ENCODE measurements at regions not wholly inside any gene's neighbourhood (a gene's known extent, or its start where the extent isn't known, plus 50 kb on each side); places are given as distances from the start of the nearest gene placed in this dataset.

DNA sequence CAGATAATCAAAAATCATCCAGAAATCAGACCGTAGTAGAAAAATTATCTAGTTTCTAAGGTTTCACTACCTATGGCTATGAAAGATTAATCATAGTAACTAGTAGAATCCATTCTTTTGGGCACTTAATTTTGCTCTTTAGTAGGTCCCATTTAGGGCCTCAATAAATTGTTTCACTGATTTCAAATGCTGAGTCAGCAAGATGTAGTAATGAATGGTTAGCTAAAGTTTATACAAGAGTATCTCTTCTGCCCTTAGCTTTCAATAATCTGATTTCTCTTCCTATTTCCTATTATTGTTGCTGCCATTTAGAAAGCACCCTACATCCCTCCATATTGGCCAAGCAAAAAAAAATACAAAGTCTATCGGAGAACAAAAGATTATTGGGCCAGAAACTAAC, 283.2 kb upstream of the PCDH10 start:
- no peak for DNase-seq

DNA sequence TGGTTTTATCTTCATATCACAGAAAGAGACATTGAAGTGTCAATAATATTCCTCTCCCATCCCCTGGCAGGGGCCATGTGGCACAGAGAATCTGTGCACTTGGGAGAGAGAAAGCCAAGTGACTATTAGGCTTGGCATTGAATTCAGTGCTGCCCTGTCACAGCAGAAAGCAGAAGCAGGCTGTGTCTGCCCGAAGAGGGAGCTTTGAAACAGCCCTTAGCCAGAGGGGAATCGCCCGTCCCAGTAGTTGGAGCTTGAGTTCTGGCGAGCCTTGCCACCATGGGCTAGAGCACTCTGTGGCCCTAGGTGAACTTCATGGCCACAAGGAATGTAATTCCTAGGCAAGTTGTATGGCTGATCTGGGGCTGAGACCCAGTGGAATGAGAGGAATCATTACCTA, 282.5 kb upstream of the PCDH10 start:
- no peak for DNase-seq

DNA sequence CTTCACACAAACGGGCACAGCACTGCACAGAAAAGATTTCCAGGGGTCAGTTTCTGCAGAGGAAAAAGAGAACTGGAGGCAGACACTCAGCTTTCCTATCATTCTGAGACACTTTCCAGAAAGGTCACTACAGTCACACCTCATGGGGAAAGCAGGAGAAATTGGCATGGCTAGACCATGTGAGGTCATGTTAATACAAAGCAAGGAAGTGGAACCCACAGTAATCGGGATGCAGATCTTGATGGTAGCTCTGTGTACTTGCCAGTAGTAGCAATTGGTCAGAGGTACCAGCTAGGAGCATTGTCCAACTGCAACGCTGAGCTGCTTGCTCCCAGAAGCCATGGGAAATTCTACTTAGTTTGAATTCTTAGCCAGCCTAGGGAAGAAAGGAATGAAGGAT, 255.3 kb upstream of the PCDH10 start:
- DNase-seq: no peak

DNA sequence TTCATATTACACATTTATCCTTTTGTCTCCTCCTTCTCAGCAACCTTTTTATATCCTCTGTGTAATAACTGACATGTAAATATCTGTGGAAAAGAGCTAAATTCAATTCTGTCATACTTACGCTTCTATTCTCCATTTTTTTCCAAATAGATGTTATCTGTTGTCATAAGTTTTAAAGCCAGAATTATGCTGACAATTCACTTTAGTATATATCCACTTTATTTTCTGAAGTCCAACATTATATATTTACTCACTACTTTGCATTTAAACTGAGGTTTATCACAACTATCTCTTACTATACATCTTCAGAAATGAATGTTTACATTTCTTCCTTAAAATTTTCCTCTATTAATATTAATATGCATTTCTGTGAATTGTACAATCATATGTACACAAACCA, 247.9 kb upstream of the PCDH10 start:
- no peak for DNase-seq

DNA sequence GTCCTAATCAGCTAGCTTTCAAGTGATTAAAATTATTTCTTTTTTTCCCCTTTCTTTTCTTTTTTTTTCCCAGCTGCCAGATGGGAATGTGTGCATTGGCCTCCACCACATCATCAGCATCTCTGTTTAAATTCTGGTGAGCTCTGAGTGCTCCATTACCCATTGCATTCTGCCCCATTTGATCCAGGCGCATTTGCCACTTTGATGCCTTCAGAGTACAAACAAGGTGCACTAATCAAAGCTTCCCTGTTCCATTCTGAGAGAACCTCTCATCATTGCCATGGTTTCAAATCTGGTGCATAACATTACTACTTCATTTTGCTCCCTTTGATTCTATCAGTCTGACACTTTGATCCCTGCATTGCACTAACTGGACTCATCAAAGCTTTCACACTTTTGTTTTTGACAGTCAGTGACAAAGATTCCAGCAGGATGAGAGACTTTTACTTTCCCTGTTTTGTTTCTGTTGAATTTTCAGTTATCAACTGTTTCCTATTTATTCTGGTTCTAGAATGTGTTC, 238.8 kb upstream of the PCDH10 start:
- no peak for DNase-seq

DNA sequence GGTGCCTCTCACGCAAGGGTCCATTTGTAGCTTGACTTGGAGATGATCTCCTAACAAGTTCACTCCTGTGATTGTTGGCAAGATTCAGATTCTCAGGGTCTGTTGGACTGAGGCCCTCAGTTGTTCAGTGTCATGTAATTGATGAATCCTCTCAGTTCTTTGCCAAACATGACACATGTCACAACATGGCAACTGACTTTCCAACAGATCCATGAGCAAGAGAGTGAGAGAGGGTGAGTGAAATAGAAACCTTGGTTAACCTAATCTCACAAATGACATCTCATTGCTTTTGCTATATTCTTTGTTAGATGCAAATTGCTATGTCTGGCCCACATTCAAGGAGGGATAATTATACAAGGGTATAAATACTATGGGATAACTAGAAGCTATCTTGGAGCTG, 231.0 kb upstream of the PCDH10 start:
- no peak for DNase-seq

DNA sequence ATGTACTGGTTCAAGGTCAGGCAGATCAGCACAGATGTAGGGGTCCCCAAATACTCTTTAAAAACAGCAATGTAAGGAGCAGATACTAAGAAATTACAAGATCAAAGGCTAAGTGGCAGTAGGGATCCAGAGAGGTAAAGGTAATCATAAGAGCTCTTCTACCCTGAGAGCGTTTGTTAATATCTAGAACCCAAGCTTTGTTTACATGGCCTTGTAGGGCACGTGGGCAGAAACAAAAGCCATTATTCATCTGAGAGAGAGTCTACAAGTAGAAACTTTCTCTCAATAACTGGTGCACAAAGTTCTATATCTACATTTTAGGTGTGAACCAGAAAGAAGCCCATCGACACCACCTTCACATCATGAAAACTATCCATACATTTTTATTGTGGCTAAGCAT, 225.6 kb upstream of the PCDH10 start:
- no peak for DNase-seq

DNA sequence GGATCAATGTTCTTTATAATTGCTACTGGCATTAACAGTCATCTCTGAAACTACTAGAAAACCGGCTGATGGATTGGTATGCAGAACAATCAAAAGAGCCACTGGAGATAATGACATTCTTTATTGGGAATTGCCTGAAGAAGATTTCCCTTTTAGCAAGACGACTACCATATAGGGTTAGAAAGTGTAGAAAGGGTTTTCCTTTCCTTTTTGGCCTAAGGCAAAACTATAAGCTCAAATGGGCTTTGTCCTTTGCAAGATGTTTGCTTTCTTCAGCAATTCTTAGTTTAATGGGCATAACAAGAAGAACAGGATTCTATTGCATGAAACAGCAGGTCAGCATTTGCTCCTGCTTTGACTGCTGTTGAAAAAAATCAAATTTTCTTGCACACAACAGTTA, 214.2 kb upstream of the PCDH10 start:
- DNase-seq: no peak

DNA sequence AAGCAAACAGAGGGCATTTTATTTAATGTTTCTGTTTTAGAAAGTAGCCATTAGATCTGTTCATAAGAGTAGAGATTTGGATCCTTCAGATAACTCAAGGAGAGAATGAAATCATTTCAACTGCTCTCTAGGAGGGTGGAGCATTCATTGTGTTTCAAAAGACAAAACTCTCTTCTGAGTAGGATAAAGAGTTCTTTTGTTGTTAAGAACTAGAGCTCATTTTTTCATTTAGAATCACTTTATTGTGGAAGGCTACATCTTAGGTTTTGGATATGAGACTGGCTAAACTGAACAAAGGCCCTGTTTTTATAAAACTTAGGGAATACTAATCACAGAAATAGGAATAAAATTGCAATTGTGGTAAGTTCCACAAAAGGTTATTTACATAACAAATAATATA, 193.9 kb upstream of the PCDH10 start:
- DNase-seq: no peak

DNA sequence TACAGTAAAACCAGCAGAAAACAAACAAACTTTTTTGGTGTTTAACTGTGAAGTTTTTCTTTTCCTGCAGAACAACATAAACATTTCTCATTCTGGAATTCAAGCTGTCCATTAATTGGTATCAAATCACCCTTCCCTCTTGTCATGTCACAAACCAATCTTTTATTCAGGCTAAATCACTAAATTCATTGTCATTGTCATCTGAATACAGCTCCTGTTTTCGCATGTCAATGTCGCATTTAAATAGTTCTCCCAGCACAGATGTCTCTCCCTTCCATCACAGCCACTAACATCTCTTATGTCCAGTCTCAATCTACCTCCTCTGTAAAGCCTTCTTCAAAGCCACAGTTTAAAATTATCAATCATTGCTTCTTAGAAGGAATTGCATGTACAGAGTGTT, 192.1 kb upstream of the PCDH10 start:
- no peak for DNase-seq

DNA sequence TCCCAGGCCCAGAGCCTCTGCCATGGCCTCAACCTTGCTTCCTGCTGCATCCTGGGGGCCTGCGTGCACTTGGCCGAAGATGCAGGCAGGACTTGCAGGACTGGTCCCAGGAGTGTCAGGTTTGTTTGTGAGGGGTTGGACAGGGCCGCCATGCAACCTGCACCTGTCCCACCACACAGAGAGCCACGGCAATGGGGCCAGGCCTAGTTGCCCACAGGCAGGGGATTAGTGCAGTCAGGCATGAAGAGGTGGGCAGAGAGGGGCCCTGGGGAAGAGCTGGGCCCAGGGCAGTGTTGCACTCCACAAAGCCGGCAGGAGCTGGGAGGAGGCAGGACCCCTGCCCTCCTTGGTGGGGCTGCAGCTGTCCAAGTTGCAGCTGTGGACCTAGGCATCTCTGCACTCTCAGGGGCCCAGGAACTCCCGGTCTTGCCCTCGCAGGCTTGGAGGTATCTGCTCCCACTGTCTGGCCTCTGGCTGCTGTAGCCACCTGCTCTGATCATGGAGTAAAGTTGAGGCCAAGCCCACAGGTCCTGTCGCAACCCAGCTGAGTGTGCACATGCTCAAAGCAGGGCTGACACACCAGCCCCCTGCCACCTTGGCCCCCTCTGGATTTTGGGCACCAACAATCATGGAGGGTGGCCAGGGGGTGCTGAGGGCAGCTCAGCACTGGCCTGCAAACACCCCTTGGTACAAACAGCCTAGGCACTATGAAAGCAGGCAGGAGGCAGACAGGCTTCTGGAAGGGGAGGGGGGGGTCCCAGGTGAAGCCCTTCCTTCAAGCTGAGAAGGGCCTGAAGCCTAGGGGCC, 190.4 kb upstream of the PCDH10 start:
- DNase-seq: no peak

DNA sequence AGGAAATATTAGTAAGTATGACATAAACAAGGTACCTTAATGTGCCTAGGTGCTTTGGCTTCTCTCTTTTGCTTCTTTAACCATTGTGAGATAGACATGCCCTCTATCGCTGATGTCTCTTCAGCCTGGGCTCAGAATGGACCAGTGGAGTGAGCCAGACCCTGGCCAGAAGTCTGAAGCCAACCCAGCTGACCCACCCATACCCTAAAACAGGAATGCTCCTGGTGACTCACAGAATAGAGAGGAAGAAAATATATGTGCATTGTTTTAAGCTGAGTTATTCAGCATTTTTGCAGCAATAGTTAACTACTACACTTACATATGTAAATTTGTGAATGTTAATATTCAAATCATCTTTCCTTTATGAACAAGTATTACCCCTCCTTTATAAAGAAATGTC, 167.5 kb upstream of the PCDH10 start:
- DNase-seq: no peak

DNA sequence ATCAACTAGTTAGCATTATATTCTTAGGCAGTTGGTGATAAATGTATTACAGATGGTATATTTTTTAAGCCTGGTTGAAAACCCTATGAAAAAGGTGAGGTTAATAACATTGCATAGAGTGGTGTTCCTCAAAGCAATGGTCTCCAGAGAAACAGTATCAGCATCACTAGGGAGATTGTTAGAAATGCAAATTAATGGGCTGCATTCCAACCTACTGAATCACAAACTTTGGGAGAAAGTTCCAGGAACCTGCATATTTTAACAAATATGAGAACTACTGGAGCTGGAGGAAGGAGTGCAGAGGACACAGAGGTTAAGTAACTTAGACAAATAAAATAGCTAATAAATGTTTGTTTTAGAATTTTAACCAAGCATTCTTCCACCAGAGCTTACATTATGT, 166.9 kb upstream of the PCDH10 start:
- DNase-seq: no peak

DNA sequence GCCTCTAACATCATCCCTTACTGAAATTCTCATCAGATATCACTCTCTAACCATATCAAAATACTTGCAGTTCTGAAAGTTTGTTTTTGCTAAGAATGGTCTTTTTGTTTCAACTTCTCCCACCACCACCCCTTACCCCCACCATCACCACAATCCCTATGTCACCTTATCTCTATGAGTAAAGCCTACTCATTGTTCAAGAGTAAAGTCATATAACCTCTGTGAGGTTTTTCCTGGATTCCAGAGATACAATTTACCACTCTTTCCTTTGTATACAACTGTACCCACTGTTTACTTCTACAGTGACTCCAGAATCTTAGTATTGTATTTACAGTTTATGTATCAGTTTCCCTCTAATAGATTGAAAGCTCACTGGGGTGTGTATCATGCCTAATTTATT, 158.0 kb upstream of the PCDH10 start:
- DNase-seq: no peak

DNA sequence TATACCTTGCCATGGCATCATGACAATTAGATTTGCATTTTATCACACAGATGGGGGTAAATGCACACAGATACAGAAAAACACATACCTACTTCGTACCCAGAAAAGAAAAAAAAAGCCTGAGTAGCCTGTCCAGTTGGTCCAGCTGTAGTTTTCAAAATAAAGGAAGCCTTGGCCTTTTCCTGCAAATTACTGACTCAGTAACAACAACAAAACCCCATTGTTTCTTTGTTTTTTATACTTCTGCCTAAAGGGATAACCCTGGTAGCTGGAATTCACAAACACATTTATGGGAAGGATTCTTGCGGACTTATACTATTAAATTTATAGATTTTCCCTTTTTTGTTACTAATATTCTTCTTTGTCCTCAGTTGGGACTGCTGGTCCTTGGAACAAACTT, 156.4 kb upstream of the PCDH10 start:
- DNase-seq: no peak

DNA sequence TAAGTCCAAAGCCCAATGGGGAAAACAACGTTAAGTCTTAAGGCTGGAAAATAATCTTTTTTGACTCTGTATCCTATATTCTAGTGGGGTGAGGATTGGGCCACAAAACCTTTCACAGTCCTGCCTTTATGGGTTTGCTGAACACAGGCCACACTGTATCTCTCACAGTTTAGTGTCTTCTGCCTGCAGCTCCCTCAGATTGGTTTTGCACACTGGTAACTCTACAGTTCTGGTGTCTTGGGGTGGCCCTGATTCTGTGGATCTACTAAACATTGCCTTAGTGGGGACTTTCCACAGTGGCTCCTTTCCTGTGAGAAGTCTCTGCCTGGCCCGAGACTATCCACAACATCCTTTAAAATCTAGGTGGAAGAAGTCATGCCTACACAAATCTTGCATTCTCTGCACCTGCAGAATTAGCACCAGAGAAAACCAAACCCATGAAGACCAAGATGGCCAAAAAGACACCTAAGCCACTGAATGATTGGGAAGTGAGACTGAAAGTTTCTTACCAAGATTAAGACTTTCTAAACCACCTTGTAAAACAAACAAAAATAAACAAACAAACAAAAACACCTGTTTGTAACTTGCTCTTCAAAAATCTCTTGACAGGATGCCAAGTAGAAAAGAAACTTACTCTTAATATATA, 150.4 kb upstream of the PCDH10 start:
- DNase-seq: no peak

DNA sequence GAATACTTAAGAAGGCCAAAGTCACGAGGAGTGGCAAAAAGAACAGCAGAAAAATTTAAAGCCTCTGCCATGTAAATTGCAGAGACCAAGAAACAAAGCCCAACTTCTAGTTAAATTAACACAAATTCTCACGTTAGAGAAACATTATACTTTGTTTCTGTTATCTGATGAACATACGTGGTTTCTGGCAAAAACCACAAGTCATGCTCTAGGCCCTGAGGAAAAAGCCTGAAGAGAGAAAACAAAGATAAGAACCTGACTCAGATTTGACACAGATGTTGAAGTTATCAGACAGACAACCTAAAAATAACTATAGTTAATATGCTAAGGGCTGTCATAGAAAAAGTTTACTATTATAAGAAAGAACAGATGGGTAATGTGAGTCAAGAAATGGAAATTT, 149.1 kb upstream of the PCDH10 start:
- no peak for DNase-seq

DNA sequence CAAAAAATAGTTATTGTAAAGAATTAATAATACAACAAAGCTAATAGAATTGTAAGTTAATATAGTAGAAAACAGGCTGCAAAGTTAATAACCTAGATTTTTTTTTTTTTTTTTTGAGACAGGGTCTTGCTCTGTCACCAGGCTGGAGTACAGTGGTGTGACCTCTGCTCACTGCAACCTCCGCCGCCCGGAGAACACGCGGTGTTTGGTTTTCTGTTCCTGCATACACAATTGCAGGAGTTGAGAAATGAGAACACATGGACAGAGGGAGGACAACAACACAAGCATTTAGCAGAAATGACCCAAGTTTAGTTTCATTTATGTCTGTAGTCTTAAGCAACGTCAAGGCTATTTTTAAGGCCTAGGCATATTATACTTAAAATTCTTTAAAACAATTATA, 145.9 kb upstream of the PCDH10 start:
- DNase-seq: no peak

DNA sequence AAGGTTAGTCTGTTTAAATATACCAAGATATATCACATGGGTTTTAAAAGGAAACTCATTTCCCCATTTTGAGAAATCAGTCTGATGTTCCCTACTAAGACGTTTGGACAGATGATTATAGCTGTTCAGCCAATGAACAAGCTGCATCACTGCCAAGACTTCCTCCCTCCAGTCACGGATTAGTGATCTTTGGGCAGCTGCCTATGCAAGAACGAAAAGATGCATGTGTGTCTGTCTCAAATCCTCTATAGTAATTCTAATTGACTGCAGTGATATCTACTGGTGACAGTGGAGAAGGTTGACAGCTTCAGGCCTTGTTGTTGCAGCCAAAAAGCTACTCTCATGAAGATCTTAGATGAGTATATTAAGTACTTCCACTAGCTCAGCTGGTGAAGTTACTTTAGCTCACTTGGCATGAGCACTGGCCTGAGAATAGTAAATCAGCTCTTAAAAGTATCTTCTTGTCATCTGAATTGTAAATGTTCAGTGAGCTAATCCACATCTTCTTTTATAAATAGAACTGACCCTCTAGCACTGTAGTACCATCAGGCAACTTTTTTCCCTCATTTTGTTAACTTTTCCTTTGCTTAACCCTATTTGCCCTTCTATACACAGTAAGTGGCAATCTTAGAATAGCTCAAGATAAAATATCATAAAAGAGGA, 134.5 kb upstream of the PCDH10 start:
- DNase-seq: no peak

DNA sequence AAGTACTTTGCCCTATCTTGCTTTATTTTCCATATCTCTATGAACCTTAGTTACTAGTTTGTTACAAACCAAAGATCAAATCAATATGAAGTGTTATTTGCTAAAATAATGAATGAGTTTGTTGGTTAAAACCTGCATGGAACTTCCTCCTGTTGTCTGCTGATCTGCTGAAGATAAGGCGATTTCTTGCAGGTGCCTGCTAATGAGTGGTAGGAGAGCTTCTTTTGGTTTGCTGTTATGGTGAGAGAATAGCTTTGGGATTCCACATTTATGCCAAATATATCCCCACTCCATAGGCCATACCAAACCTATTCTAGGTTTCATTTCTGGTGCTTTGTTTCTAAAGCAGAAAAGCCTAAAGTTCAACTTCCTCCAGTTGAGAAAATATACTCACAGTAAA, 103.8 kb upstream of the PCDH10 start:
- no peak for DNase-seq

DNA sequence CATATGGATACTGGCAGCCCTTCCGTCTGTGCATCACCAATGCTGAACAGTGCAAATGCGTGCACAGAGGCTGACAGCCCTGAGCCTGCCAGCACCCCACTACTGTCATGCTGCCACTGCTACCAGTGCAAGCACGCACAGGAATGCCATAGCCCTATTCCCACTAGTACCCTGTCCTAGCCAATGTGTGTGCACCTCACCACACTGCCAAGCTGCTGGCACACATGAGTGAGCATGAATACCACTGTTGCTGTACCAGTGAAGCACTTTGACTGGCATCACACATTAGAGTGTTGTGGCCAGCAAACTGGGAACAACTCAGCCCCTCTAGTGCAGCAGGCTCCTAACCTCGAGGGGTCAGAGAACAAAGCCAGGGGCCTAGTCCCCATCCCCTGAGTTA, 102.9 kb upstream of the PCDH10 start:
- DNase-seq: no peak

DNA sequence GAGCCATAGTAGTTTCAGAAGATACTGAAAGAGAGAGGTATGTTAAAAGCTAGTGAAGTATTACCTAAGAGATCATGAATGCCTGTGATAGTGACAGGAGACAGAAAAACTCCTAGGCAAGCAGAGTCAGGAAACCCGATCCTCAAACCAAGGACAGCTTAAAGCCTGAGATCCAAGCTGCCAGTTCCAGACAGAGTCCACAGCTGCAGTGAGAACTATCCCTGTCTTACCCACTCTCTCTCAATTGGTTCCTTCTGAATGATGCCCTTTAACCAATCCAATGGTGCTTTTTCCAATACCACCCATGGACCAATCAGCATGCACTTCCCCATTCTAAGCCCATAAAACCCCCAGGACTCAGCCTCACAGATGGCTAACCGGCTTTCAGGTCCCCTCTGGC, 90.4 kb upstream of the PCDH10 start:
- no peak for DNase-seq

DNA sequence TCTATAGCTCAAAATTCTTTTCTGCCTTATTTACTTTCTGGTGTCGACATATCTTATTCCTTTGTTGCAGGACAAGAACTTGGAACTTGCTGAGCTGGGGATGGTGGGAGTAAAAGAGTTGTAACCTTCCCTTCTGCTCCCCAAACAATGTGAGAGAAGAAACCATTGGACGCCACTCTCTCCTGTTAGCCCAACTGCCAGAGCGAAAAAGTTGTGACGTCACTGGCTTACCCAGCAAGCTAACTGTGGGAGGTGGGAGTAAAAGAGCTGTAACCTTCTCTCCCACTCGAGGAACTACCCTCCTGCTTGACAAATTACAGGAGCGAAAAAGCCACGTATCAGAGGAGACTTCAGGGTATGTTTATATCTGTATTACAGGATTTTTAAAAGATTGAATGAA, 90.0 kb upstream of the PCDH10 start:
- DNase-seq: no peak

DNA sequence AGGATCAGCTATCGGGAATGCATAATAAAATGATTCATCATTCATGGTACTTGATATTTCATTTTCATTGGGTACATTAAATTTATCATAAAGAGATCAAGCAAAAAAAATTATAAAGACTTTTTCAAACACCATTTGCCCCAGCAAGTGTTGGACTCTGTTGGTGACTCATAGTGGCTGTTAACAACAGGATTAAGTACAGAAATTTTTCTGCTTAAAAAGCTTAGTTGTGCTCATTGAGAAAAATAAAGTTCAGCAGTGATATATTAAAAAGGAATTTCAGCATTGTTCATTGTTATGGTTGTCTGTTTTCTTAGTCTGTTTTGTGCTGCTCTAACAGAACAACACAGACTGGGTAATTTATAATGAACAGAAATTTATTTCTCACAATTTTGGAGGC, 86.2 kb upstream of the PCDH10 start:
- DNase-seq: no peak

Data from skin of body (tissue), 1 donor.